Sigmoid colon (tissue), 4 donors: ENCODE measurements at regions not wholly inside any gene's neighbourhood (a gene's known extent, or its start where the extent isn't known, plus 50 kb on each side); places are given as distances from the start of the nearest gene placed in this dataset.

Experiments used
- EP300 ChIP-seq, 4 donors: sonication (generic); formaldehyde crosslinking; IDR thresholded peaks; one replicate each; pipeline ENCODE4 v1.6.1; 2017; ENCODE audit warnings: antibody characterized with exemption in 4 of 4
- POLR2A ChIP-seq, 2 donors: fragments of 450-650 bp; IDR thresholded peaks; one replicate each; pipeline ENCODE4 v1.6.1; 2016; ENCODE audit warnings: antibody characterized with exemption in 2 of 2, mild to moderate bottlenecking in 2 of 2, moderate library complexity in 2 of 2
- TF ChIP-seq, protein P1 (sequence below), 4 experiments: fragments of 450-650 bp in 3 of 4; fragments of 200-600 bp in 1 of 4; IDR thresholded peaks; one replicate each; pipeline ENCODE4 v1.5.1; 2016 to 2019; ENCODE audit warnings: antibody characterized with exemption in 4 of 4, mild to moderate bottlenecking in 3 of 4, moderate library complexity in 2 of 4

DNA sequence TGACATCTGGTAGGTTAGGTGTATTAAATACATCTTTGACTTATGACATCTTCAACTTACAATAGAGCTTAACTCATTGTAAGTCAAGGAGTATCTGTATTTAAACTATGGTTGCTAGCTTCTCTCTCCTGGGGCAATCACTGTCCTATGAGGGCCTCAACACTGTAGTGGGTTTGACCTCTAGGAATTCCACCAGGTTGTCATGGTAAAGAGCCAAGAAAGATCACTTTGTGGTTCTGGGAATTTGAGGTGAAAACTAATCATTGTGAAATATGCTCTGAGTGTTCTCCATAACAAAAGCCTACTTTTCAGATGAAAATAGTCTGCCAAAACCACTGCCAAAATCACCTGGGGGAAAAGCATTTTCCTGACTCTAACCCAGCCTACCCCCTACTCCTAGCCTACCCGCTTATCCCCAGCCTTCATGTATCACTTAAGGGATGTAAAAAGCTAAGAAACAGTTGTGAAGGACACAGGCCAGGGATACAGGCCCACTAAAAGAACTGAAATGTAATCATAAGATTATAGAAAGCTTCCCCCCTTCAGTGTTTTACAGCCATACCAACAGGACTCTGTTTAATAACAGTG lies 723.8 kb downstream of the MECOM start:
- TF ChIP-seq, protein P1, sequence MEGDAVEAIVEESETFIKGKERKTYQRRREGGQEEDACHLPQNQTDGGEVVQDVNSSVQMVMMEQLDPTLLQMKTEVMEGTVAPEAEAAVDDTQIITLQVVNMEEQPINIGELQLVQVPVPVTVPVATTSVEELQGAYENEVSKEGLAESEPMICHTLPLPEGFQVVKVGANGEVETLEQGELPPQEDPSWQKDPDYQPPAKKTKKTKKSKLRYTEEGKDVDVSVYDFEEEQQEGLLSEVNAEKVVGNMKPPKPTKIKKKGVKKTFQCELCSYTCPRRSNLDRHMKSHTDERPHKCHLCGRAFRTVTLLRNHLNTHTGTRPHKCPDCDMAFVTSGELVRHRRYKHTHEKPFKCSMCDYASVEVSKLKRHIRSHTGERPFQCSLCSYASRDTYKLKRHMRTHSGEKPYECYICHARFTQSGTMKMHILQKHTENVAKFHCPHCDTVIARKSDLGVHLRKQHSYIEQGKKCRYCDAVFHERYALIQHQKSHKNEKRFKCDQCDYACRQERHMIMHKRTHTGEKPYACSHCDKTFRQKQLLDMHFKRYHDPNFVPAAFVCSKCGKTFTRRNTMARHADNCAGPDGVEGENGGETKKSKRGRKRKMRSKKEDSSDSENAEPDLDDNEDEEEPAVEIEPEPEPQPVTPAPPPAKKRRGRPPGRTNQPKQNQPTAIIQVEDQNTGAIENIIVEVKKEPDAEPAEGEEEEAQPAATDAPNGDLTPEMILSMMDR (IDR thresholded peaks at IDR 0.05), result no peak
- TF ChIP-seq EP300 (IDR thresholded peaks at IDR 0.05), result no peak
- no peak for TF ChIP-seq POLR2A (IDR thresholded peaks at IDR 0.05)
